Stimulated activated CD4-positive, alpha-beta T cell treated with anti-CD3 and anti-CD28 coated beads, Interleukin-12 subunit alpha, Interleukin-12 subunit beta, amount 100 ng/mL, for 4 hours (primary cell): ENCODE measurements at regions not wholly inside any gene's neighbourhood (a gene's known extent, or its start where the extent isn't known, plus 50 kb on each side); places are given as distances from the start of the nearest gene placed in this dataset.

Source experiments
- DNase-seq: peaks from one replicate; pipeline ENCODE4 v3.0.0-alpha.2; 2020

DNA sequence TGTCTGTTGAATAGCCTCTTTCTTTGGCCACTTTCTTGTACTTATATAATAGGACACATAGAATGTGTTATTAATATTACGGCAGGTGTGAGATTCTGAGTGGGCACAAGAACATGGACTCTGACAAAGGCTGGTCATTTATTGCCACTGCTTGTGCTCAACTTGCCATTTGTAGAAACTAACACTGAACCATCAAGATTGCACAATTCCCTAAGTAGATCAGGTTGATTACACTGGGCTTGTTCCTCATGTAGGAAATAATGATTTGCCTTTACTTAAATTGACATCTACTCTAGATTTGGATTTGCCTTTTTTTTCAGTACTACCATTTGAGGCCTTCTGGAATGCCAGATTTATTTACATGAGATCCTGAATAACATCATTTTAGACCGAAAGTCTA, 342.7 kb upstream of the CWC22 start:
- no peak for DNase-seq

DNA sequence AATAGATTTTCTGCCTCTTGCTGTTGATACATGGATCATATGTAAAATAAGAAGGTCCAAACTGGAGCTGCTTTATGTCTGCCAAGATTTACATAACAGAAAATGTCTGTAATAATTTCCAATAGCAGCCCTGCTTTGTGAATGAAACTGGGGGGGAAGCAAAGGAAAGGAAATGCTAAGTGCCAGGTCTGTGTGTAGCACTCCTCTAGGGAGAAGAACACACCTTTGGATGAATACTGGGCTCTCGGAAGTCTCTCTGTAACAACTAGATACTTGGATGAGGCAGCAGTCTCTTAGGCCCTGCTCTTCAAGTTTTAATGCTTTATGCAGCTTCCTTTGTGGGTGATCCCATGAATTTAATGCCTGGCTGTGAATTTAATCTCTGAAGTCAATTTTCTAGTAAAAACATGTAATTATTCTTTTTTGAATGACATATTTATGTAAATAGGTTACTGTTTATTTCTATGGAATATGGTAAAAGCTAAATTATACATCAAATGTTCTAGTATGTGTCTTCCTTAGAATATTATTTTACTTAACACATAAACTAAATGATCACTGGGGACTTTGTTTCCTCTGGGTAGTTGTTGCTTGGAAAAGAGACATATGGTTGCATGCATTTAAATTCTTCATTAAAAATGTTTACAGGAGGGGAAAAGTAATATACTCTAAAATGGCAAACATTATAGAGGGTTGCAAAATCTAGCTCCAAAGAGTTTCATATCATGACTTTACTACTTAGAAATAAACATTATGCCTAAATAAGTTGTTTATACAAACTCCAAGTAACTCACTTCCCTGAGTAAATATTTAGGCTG, 336.6 kb upstream of the CWC22 start:
- DNase-seq: no peak

DNA sequence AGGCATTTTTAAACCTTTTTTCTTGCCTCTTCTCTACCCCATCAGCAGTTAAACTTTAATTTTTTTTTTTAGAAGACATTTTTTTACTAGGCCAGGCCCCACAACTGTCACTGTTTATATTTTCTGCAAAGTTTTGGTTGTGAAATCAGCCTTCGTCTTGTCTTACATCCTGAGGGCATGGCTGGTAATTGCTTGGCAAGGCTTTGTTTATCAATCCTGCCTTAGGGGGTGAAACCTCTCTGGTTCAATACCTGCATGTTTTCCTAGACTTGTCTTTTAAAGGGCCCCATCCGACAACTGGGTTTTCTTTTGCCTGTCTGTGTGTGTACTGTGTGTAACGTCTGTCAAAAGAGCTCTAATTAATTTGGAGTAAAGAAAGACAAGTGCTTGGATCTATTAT, 330.0 kb upstream of the CWC22 start:
- DNase-seq: no peak

DNA sequence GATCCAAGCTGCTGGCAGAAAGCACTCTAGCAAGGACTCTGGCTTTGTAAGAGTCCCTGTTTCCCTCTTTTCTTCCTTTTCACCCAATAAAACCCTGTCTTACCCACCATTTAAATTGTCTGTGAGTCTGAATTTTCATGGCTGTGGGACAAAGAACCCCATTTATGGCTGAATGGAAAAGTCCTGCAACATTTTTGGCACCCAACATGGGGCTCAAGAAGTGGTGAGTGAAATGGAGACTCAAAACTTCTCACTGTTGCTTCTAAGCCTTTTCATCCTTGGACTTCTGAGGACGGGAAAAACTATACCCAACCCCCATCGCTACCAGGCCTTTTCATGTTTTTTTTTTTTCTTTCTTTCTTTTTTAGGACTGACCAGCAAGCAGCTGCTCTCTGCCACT, 329.5 kb upstream of the CWC22 start:
- DNase-seq: no peak

DNA sequence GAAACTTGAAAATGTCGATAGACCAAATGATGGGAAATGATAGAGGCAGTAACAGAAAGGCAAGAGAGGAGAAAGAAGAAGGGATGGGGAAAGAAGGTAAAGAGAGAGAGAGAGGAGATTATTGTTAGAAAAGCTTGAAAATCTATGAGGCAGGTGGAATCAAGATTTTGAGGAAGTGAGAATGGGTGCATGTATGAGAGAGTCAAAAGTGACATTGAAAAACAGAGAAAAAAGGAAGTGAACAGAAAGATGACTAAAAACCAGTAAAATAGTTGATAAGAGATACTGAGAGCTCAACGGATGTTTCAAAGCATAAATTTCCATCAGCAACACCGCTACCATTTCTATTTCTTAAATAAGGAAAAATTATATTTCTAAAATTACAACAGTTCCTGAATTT, 327.4 kb upstream of the CWC22 start:
- no peak for DNase-seq

DNA sequence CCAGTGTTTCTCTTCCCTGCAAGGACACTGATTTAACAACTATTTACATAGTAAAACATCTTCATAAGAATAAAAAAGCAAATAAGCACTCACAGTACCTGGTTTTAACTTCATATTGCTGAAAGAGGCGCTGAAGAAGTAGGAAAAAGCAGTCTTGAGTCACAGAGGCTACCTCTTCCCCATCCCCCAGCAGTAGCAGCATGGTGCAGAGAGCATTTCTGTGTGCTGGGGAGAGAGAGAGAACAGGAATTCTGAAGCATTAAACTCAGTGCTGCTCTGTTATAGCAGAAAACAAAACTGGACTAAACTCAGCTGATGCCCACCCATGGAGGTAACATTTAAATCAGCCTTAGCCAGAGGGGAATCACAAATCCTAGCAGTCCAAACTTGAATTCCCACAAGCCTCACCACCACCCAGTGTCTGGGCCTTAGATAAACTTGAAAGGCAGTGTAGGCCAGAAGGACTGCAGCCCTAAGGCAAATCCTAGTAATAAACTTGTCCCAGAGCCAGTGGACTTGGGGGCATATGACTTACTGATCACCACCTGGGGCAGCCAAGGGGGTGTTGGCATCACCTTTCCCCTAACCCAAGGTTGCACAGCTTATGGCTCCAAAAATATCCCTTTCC, 321.8 kb upstream of the CWC22 start:
- DNase-seq: no peak

DNA sequence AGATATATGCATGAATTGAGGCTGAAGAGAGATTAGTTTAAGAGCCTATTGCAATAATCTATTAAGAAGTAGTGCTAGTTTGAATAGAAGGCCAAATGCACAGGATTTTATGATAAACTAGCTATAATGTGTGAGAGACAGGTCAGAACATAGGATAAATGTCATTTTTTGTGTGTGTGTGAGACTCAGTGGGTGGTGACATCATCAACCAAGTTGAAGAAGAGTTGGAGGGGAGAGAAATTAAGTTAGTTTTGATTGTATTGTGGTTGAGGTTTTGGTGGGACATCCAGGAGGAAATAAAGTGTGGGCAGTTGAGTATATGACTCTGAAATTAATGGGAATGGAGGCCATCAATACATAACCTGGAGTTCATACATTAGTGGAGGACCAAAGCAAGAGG, 320.1 kb upstream of the CWC22 start:
- no peak for DNase-seq

DNA sequence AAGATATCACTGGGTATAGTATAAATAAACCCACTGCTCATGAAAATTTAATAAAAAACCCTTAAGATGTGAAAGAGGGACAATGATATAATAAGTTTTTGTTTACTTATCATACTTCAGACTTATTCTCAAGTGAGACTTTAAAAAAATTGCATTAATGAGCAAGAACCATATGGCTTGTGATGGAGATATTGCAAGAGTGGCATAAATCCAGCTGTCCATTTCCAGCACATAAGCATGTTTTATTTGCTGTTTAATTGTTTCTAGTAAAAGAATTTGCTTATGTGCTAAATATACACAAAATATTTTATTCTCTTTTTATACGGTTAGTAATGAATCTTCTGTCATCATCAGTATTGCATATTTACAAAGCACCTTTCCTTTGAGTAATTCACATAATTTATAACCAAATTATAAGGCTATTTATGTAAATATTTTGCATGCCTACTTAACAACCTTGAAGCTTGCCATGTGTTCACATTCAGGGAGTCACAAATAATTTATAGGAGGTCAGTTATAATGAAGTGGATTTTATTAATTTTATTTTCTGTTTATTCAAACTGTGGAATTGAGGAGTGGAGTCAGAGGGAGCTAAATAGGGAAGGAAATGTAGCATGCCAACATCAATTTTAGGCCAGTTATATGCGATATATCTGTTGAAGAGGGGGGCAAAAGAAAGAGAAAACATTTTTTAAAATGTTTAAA, 318.5 kb upstream of the CWC22 start:
- no peak for DNase-seq

DNA sequence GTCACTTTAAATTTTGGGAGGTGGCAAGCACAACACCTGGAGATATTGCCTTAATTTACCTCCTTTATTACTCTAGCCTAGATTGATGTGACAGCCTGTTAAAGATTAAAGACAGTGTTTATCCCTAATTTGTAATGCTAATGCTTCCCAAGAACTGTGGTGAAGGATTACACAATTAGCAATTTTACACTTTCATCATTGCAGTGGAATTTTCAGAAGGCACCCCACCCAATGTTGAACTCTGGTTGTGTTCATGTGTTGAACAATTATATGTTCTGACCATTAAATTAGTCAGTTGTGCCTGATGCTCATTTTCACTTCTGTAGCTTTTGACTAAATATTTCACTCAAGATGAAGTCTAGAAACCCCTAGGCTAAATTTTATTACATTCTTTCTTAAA, 317.1 kb upstream of the CWC22 start:
- DNase-seq: no peak

DNA sequence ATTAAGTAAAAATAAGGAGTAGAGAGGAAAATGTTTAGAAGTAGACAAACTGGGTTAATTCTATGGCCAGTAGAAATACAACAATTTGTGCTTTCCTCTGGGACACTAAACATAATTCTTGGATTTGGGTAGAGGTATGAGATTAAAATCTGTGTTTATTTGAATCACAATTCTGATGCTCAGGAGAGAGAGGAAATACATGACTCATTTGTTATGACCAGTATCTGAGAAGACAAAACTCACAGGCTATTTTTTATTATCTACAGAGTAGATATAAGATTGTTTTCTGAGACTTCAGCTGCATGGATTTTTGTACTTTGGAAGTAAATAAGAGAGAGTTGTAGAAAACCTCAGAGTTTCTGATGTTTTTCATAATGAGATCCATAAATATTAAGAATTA, 315.7 kb upstream of the CWC22 start:
- no peak for DNase-seq

DNA sequence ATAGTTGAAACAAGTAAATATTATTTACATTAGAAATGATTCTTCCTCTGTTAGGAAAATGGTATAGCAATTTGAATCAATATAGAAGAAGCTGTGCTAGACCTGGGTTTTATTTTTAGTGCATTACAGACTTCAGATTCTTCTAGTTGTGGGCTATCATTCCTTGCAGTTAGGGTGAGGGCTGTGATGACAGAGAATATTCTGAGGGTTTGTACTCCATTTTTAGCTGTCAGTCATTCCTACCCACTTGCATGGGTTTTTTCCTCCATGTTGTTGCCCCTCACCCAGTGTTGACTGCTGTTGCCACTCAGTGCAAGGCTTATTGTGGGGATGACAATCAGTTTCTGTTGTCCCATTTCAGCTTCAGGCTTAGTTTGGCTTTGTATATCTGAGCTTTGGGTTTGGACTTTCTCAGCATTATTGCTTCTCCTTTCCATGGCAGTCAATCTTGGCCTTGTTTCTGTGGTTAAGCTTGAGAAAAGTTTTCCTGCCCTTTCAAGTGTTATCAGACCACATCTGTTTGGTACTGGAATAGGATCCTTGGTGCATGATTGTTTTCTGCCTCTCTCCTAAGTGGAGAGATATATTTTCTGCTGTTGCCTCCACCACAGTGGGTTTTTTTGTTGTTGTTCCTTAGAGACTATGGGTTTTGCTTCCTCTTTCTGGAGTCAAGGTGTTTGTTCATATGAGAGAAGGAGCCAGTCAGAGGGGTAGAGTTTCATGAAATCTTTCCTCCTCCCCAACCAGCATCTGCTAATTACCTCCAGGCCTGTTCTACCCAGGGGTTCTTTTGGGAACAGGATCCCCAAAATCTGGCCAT, 312.7 kb upstream of the CWC22 start:
- no peak for DNase-seq

DNA sequence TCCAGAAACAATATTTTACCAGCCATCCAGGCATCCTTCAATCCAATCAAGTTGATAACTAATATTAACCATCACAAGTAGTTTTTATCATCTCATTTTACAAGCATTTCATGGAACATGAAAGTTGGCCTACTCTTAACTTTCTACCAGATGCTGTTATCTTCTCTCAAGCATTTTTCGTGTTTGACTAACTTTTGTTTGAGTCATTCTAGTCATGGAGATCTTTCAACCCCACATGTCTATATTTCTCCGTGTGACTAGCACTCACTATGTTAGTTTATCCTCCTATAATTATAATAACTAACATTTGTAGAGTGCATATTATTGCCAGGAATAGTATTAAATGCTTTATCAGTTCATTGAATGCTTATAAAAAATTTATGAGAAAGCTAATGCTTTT, 307.0 kb upstream of the CWC22 start:
- no peak for DNase-seq

DNA sequence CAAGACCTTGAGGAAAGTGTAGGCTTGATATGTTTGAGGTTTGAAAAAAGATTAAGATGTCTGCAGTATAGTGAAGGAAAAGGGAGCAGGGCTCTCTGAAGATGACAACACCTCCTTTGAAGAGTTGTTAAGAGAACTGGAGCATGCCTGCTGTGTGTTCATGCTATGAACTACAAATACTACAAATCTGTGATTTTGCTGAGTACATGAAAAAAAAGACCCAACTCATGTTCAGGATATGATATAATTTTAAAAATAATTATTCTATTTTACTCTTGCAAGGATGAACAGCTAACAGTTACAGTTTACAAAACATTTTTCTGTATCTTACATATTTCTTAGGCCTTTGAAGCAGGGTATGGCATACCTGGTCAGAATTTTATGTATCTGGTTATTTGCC, 305.4 kb upstream of the CWC22 start:
- DNase-seq: no peak

DNA sequence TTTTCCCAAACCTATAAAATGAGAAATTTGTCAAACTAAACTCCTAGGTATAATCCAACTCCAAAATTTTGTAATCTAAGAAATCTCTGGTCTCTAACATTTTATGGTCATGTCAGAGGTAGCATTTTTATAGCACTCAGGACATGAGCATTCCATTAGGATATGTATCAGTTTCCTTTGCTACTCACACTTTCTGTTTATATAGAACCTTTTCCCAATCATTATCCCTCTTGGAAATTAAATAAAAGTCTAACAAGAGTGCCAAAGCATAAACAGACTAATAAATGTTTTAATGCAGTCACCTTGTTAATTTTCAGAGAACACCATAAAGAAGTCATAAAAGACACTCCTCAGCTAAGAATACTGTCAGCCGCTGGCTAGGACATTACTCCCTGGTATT, 300.0 kb upstream of the CWC22 start:
- no peak for DNase-seq

DNA sequence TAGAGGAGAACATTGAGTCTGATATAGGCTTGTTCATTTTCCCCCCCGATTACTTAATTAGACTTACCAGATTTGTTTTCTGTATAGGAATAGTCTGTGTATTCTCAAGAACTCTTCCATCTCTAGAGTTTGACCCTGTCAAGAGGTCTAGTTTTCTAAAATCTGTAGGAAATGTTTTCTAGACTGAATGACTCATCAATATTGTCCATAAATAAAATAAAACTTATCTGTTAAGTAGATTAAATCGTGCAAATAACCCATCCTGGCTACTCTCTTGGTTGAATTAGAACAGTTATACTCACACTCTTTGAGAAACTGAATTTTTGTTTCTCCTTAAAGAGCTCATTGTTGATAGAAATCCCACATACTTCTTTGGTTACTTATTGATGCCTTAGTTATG, 299.2 kb upstream of the CWC22 start:
- DNase-seq: no peak

DNA sequence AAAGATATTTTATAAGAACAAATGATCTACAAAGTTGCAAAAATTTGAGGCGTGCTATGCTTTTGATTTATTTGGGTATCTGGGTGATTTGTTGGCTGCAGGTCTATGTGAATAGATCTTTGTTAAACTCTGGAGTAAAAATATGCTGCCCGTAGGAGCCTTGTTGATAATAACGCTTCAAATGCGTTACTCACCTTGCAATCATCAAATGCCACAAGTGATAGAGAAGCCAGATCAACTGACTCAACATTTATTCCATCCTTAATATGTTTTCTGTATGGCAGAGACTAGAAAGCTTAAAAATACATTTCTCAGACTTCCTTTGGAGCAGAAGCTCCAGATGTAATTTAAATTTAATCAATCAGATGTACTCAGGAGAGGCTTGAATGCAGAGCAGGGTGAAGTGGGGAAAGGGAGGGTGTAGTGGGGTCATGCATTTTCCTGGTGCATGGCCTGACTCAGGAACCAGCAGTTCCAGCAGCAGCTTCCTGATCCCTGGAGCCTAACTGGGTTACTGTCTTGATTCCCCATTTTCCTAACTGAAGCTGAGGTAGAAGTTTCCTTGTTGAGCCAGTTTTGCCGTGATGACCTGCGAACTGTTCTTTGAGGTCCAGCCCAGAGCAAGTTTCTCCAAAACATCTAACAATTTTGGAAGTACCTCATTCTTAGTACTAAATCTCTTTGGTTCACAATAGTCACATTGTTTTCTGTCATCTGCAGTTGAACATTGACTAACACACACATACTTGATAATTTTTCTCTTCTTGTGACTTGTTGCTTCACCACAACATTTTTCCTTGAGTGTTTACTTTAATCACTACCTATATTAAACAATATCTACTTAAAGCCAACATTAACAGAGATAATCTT, 284.7 kb upstream of the CWC22 start:
- DNase-seq: no peak

DNA sequence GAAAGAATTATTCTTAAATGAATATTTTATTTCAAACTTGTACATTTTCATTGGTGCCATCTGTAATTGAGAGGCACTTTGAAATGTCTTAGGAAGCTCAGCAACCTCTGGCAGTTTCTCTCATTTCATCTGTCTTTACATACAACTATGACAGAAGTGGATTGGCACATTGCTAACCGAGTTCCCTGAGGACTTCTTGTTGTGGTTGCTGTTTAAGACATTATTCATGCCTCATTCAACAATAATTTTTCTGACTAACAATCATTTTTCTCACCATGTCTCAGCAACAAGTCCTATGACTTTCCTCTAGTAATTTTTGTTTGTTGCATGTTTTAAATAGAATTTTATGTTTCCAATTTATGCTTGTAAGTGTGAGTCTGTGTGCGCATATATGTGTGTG, 284.0 kb upstream of the CWC22 start:
- no peak for DNase-seq

DNA sequence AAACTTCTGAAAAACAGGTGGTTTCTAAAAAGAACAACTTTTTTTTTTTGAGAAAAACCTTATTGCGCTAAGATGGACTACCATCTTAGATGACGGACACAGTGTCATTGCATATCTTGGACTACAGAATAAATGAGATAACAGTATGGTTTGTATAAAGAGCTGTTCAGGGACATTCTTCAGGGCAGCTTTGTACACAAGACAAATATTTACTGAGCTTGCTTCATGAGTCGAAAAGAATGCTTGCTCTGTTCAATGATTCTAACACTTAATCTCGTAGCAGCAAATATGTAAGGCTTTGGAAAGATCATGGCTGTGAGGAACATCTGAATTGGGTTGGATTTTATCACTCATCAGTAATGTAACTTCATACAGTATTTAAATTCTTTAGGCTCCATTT, 282.5 kb upstream of the CWC22 start:
- no peak for DNase-seq

DNA sequence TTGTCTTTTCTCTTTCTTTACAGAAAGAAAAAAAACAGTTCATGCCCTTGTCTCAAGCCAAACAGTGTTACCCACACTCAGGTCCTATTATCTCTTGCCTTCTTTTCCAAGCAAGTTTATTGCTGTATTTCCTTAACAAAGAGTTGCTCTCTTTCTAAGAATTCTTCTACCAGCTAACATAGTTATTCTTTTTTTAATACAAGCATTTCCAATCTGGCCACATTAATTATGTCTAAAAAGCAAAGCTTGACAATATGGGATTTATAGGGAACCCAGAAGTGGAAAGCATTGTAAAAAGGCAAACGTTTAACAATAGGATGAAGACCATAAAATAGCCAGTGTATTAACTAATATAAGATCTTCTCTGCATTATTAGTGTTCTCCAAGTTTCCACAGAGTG, 272.5 kb upstream of the CWC22 start:
- DNase-seq: no peak

DNA sequence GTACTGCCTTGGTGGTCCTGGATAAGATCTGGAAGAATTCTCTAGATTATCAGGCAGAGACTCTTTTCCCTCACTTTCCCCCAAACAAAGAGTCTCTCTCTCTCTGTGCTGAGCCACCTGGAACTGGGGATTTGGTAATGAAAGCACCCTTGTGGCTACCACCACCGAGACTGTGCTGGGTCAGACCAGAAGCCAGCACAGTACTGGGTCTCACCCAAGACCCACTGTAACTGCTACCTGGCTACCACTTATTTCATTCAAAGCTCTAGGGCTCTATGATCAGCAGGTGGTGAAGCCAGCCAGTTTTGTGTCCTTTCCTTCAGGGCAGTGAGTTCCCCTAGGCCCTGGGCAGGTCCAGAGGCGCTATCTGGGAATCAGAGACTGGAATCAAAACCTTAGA, 269.6 kb upstream of the CWC22 start:
- DNase-seq: no peak

DNA sequence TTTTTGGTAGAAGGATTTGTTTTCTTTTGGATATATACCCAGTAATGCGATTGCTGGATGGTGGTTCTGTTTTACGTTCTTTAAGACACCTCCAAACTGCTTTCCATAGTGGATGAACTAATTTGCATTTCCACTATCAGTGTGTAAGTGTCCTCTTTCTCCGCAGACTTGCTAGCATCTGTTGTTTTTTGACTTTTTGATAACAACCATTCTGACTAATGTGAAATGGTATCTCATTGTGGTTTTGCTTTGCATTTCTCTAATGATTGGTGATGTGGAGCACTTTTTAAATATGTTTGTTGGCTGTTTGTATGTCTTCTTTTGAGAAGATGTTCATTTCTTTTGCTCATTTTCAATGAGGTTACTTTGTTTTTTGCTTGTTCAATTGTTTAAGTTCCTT, 260.9 kb upstream of the CWC22 start:
- DNase-seq: no peak

DNA sequence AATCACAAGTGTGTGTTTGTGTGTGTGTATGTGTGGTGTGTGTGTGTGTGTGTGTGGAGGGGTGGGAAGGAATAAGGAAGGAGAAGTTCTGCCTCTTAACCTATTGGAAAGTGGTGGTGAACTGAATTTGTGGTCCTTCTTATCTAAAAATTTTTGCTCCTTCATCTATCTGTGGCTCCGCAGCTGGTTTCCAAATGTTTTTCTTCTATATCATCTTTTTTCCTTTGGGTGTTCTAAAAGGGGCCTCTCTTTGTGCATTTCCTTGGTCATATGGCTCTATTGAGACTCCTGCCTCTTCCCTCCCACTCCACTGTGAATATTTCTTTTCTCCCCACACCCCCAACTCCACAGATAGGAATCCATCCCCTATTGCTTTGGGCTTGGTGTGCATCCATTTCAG, 254.9 kb upstream of the CWC22 start:
- DNase-seq: no peak
